Heart left ventricle (tissue), 13 donors: ENCODE measurements at regions not wholly inside any gene's neighbourhood (a gene's known extent, or its start where the extent isn't known, plus 50 kb on each side); places are given as distances from the start of the nearest gene placed in this dataset.

Experiments used
- POLR2A ChIP-seq, 2 donors: fragments of 450-650 bp; IDR thresholded peaks; one replicate each; pipeline ENCODE4 v1.6.1; 2017; ENCODE audit warnings: antibody characterized with exemption in 2 of 2, mild to moderate bottlenecking in 2 of 2, moderate library complexity in 2 of 2
- TF ChIP-seq, protein P1 (sequence below), 12 donors: fragments of 200-600 bp; sonication (generic) in 4 of 12; IDR thresholded peaks; one replicate each; pipeline versions ENCODE4 v1.5.0 to v1.8.0; 2018 to 2022; ENCODE audit warnings: antibody characterized with exemption in 12 of 12, mild to moderate bottlenecking in 5 of 12
- donor health status: ischemic (EF 13 %, LVEDD 7.1; RV severe dilation, severe dysfunction).
- donor health status: DM: no; HTN: yes; CAD: no.
- donor health status: DM: no; HTN: no; CAD: no.
- donor health status: ischemic (EF 25% LVEDD 6.9; RV normal size, moderate dysfunction).
- donor health status: ischemic (EF 25% LVEDD 5.7; RV mildly dilated, moderate dysfunction).
- donor health status: ischemic (EF 35%, LVEDD 5.7; RV mildly dilated, moderate dysfunction).
- donor health status: nonischemic (EF 11% LVEDD 7.7; RV severe dilation, severe dysfunction).
- donor health status: DM: yes; HTN: yes; CAD: no.
- donor health status: PGD.
- donor health status: ischemic (EF 29% LVEDD 5.4; RV normal size, mild dysfunction).
- donor health status: nonischemic (EF 23%, LVEDD 6.1; RV moderate dilation, normal function).

DNA sequence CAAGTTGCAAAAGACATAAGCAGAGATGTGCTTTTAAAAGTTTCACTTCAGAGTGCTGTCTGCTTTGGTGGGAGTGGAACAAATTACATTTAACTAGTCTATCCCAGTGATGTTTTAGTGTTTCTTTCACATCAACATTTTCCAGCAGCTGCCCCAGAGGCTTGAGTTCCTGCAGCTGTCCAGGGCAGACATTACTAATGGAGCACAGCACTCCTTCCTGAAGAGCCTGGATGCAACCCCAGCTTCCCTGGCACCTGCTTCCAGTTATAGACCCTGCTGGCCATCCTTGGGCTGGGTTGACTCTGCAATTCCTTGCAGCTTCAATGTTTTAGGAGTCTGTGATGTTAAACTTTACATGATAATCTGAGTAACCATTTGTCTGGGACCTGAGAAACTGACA, 61.4 kb upstream of the PIRT start:
- TF ChIP-seq POLR2A (IDR thresholded peaks at IDR 0.05): no peak
- TF ChIP-seq, protein P1, sequence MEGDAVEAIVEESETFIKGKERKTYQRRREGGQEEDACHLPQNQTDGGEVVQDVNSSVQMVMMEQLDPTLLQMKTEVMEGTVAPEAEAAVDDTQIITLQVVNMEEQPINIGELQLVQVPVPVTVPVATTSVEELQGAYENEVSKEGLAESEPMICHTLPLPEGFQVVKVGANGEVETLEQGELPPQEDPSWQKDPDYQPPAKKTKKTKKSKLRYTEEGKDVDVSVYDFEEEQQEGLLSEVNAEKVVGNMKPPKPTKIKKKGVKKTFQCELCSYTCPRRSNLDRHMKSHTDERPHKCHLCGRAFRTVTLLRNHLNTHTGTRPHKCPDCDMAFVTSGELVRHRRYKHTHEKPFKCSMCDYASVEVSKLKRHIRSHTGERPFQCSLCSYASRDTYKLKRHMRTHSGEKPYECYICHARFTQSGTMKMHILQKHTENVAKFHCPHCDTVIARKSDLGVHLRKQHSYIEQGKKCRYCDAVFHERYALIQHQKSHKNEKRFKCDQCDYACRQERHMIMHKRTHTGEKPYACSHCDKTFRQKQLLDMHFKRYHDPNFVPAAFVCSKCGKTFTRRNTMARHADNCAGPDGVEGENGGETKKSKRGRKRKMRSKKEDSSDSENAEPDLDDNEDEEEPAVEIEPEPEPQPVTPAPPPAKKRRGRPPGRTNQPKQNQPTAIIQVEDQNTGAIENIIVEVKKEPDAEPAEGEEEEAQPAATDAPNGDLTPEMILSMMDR (IDR thresholded peaks at IDR 0.05): no peak
